H9 (cell line): ENCODE measurements at regions not wholly inside any gene's neighbourhood (a gene's known extent, or its start where the extent isn't known, plus 50 kb on each side); places are given as distances from the start of the nearest gene placed in this dataset.

Source experiments
- DNase-seq: peaks from one replicate; pipeline ENCODE4 v3.0.0-alpha.2; 2017
- H2AFZ ChIP-seq: one replicate; pipeline ENCODE4 v1.6.1; 2013; ENCODE audit warnings: mild to moderate bottlenecking, low read length, control low read depth, moderate library complexity
- H2AK5ac ChIP-seq: 2 replicates; pipeline ENCODE4 v1.6.1; 2013; ENCODE audit warnings: low read length, control low read depth, mixed read lengths; ENCODE audit not compliant: insufficient read length
- H2BK120ac ChIP-seq: one replicate; pipeline ENCODE4 v1.6.1; 2013; ENCODE audit warnings: low read depth, mild to moderate bottlenecking, low read length, control low read depth, inconsistent platforms; ENCODE audit not compliant: poor library complexity, severe bottlenecking
- H2BK12ac ChIP-seq: 2 replicates; pipeline ENCODE4 v1.6.1; 2013; ENCODE audit warnings: low read length, control low read depth, mixed read lengths, low read depth; ENCODE audit not compliant: insufficient read length
- H2BK15ac ChIP-seq: 2 replicates; pipeline ENCODE4 v1.6.1; 2013; ENCODE audit warnings: low read depth, low read length, control low read depth
- H2BK20ac ChIP-seq: one replicate; pipeline ENCODE4 v1.6.1; 2013; ENCODE audit warnings: low read depth, mild to moderate bottlenecking, low read length, control low read depth, inconsistent platforms; ENCODE audit not compliant: poor library complexity, severe bottlenecking
- H2BK5ac ChIP-seq: 2 replicates; pipeline ENCODE4 v1.6.1; 2013; ENCODE audit warnings: low read length, control low read depth, mixed read lengths; ENCODE audit not compliant: insufficient read length
- H3K14ac ChIP-seq: 2 replicates; pipeline ENCODE4 v1.6.1; 2013; ENCODE audit warnings: low read length, control low read depth; ENCODE audit not compliant: insufficient read depth
- H3K18ac ChIP-seq: 2 replicates; pipeline ENCODE4 v1.6.1; 2013; ENCODE audit warnings: low read depth, mild to moderate bottlenecking, mixed read lengths, low read length, control low read depth; ENCODE audit not compliant: insufficient read length
- H3K23ac ChIP-seq: 2 replicates; pipeline ENCODE4 v1.6.1; 2013; ENCODE audit warnings: low read length, control low read depth, mixed read lengths, low read depth; ENCODE audit not compliant: insufficient read length
- H3K23me2 ChIP-seq: 2 replicates; pipeline ENCODE4 v1.6.1; 2013; ENCODE audit warnings: low read depth, mild to moderate bottlenecking, mixed read lengths, low read length, control low read depth; ENCODE audit not compliant: insufficient read length, poor library complexity, severe bottlenecking
- H3K27ac ChIP-seq: 2 replicates; pipeline ENCODE4 v1.5.1; 2013; ENCODE audit warnings: low read length, control low read depth, mixed read lengths, low read depth; ENCODE audit not compliant: insufficient read length
- H3K27me3 ChIP-seq: 2 replicates; pipeline ENCODE4 v1.6.1; 2013; ENCODE audit warnings: low read length, control low read depth, inconsistent platforms; ENCODE audit not compliant: insufficient read depth
- H3K4ac ChIP-seq: 2 replicates; pipeline ENCODE4 v1.6.1; 2013; ENCODE audit warnings: low read depth, mild to moderate bottlenecking, control low read depth, inconsistent platforms, low read length, moderate library complexity
- H3K4me1 ChIP-seq: 2 replicates; pipeline ENCODE4 v1.6.1; 2013; ENCODE audit warnings: low read length, control low read depth, inconsistent platforms; ENCODE audit not compliant: insufficient read depth
- H3K4me2 ChIP-seq: 2 replicates; pipeline ENCODE4 v1.6.1; 2013; ENCODE audit warnings: low read length, control low read depth, mixed read lengths; ENCODE audit not compliant: insufficient read length, insufficient read depth
- H3K56ac ChIP-seq: 2 replicates; pipeline ENCODE4 v1.6.1; 2013; ENCODE audit warnings: low read depth, mild to moderate bottlenecking, mixed read lengths, low read length, control low read depth; ENCODE audit not compliant: insufficient read length
- H3K79me1 ChIP-seq: 2 replicates; pipeline ENCODE4 v1.6.1; 2013; ENCODE audit warnings: low read depth, mild to moderate bottlenecking, moderate library complexity, low read length, control low read depth, inconsistent platforms; ENCODE audit not compliant: insufficient read depth, poor library complexity, severe bottlenecking
- H3K79me2 ChIP-seq: 2 replicates; pipeline ENCODE4 v1.6.1; 2013; ENCODE audit warnings: low read length, control low read depth, inconsistent platforms; ENCODE audit not compliant: insufficient read depth
- H3K9ac ChIP-seq: 2 replicates; pipeline ENCODE4 v1.6.1; 2013; ENCODE audit warnings: low read length, control low read depth, mixed read lengths; ENCODE audit not compliant: insufficient read length; ENCODE audit errors: extremely low read depth
- H3K9me3 ChIP-seq: one replicate; pipeline ENCODE4 v1.6.1; 2013; ENCODE audit warnings: low read depth, low read length, inconsistent platforms; ENCODE audit not compliant: control insufficient read depth
- H3T11ph ChIP-seq: one replicate; pipeline ENCODE4 v1.6.1; 2013; ENCODE audit warnings: mild to moderate bottlenecking, low read length, control low read depth, inconsistent platforms
- H4K20me1 ChIP-seq: one replicate; pipeline ENCODE4 v1.6.1; 2013; ENCODE audit not compliant: control insufficient read depth, insufficient read length, insufficient read depth
- H4K5ac ChIP-seq: 2 replicates; pipeline ENCODE4 v1.6.1; 2013; ENCODE audit warnings: low read depth, mild to moderate bottlenecking, mixed read lengths, low read length, control low read depth; ENCODE audit not compliant: insufficient read length
- H4K8ac ChIP-seq: replicated peaks from 2 replicates; pipeline ENCODE4 v1.6.1; 2013; ENCODE audit warnings: low read length, control low read depth, mixed read lengths, low read depth; ENCODE audit not compliant: insufficient read length
- H4K91ac ChIP-seq: 2 replicates; pipeline ENCODE4 v1.6.1; 2013; ENCODE audit warnings: low read depth, mild to moderate bottlenecking, moderate library complexity, mixed read lengths, low read length, control low read depth; ENCODE audit not compliant: insufficient read length
- H3K27ac Mint-ChIP-seq, 3 experiments: 2 replicates in 2 of 3; 3 replicates in 1 of 3; pipeline ENCODE4 v1.8.0; 2020 to 2021; ENCODE audit warnings: mixed read lengths in 3 of 3, mild to moderate bottlenecking in 1 of 3, moderate library complexity in 1 of 3
- H3K27me3 Mint-ChIP-seq: 2 replicates; pipeline ENCODE4 v1.8.0; 2021; ENCODE audit warnings: low read depth, mild to moderate bottlenecking, moderate library complexity, mixed read lengths
- H3K36me3 Mint-ChIP-seq, 3 experiments: 2 replicates in 2 of 3; 3 replicates in 1 of 3; pipeline ENCODE4 v1.8.0; 2020 to 2021; ENCODE audit warnings: low read depth in 3 of 3, mixed read lengths in 3 of 3; ENCODE audit not compliant: insufficient read depth in 1 of 3
- H3K4me1 Mint-ChIP-seq, 2 experiments: 2 replicates each; pipeline ENCODE4 v1.8.0; 2020; ENCODE audit warnings: mixed read lengths in 2 of 2
- H3K4me3 Mint-ChIP-seq, 2 experiments: 2 replicates in 1 of 2; 3 replicates in 1 of 2; pipeline ENCODE4 v1.8.0; 2020 to 2021; ENCODE audit warnings: mild to moderate bottlenecking in 2 of 2, mixed read lengths in 2 of 2, moderate library complexity in 1 of 2
- H3K9me3 Mint-ChIP-seq, 2 experiments: 2 replicates in 1 of 2; 3 replicates in 1 of 2; pipeline ENCODE4 v1.8.0; 2020; ENCODE audit warnings: mild to moderate bottlenecking in 2 of 2, mixed read lengths in 2 of 2, moderate library complexity in 1 of 2
- WGBS: extraction: QIAGEN DNeasy Blood & Tissue Kit; methylation state at CpG from one replicate; pipeline ENCODE4 v1.1.7; 2013; ENCODE audit warnings: missing lambda C conversion rate, low lambda C conversion rate, mixed read lengths; ENCODE audit not compliant: insufficient read length; ENCODE audit errors: extremely low coverage; 5-methylcytosine and 5-hydroxymethylcytosine counted together
- TF ChIP-seq, protein P1 (sequence below): fragments of 200-600 bp; sonication (generic); conservative IDR thresholded peaks from 3 replicates; pipeline ENCODE4 v1.8.0; 2021; ENCODE audit warnings: antibody characterized with exemption, mild to moderate bottlenecking

DNA sequence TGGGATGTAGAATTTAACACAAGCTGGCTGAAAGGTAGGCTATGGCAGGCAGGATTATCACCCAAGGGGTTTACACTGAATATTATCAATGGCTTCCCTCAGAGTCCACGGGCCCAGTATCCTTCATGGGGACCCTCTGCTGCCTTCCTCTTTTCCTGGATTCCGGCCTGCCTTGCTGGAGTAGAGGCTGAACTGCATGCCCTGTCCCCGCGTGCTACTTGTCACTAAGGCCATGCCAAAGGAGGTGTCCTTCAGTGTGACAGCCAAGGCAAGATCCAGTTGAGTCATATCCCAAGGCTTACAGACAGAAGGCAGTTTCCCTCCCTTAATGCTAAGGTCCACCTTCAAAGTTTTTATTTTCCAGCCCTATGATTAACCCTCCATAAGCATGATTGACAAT is 156.3 kb downstream of the CYP26B1 start:
- H3K9me3 ChIP-seq, result no peaks in the 10 kb centered on the region
- no peak overlapping the region for H4K91ac ChIP-seq
- H2BK5ac ChIP-seq, result no peak overlapping the region
- H3K79me1 ChIP-seq, result no peaks in the 10 kb centered on the region
- H3K36me3 Mint-ChIP-seq, result no peaks in the 10 kb centered on the region
- no peak overlapping the region for H2AFZ ChIP-seq
- H3K27ac Mint-ChIP-seq, result no peak overlapping the region
- H3K27me3 Mint-ChIP-seq, result peaks cover 6% of the 10 kb centered on the region
- no peak overlapping the region for H4K5ac ChIP-seq
- H3K14ac ChIP-seq, result no peak overlapping the region
- H3K9ac ChIP-seq, result no peak overlapping the region
- H3K23ac ChIP-seq, result no peak overlapping the region
- H3T11ph ChIP-seq, result no peak overlapping the region
- peaks cover 12 to 13% of the 10 kb centered on the region in 2 experiments for H3K4me1 Mint-ChIP-seq
- no peak overlapping the region for H3K27ac ChIP-seq
- no peak overlapping the region for H3K4me2 ChIP-seq
- H2BK120ac ChIP-seq, result no peak overlapping the region
- no peak overlapping the region for H2AK5ac ChIP-seq
- peaks cover 3% of the 10 kb centered on the region; the same call in 1 of the 2 replicates for H3K4me1 ChIP-seq
- H4K8ac ChIP-seq, result no peak overlapping the region
- no CpG with 5 or more reads among the region's 4 CpGs for WGBS
- DNase-seq, result no peak
- no peaks in the 10 kb centered on the region for H4K20me1 ChIP-seq
- no peak overlapping the region for H3K4me3 Mint-ChIP-seq
- H3K23me2 ChIP-seq, result no peaks in the 10 kb centered on the region
- no peak overlapping the region for H2BK15ac ChIP-seq
- H3K9me3 Mint-ChIP-seq, result no peaks in the 10 kb centered on the region
- no peak overlapping the region for H3K18ac ChIP-seq
- no peak overlapping the region for H3K56ac ChIP-seq
- H3K4ac ChIP-seq, result no peak overlapping the region
- H2BK20ac ChIP-seq, result no peak overlapping the region
- no peak overlapping the region for H2BK12ac ChIP-seq
- no peaks in the 10 kb centered on the region for H3K79me2 ChIP-seq
- no peaks in the 10 kb centered on the region for H3K27me3 ChIP-seq
- TF ChIP-seq, protein P1, sequence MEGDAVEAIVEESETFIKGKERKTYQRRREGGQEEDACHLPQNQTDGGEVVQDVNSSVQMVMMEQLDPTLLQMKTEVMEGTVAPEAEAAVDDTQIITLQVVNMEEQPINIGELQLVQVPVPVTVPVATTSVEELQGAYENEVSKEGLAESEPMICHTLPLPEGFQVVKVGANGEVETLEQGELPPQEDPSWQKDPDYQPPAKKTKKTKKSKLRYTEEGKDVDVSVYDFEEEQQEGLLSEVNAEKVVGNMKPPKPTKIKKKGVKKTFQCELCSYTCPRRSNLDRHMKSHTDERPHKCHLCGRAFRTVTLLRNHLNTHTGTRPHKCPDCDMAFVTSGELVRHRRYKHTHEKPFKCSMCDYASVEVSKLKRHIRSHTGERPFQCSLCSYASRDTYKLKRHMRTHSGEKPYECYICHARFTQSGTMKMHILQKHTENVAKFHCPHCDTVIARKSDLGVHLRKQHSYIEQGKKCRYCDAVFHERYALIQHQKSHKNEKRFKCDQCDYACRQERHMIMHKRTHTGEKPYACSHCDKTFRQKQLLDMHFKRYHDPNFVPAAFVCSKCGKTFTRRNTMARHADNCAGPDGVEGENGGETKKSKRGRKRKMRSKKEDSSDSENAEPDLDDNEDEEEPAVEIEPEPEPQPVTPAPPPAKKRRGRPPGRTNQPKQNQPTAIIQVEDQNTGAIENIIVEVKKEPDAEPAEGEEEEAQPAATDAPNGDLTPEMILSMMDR, result no peak
